ENCODE measurements at regions not wholly inside any gene's neighbourhood (a gene's known extent, or its start where the extent isn't known, plus 50 kb on each side); places are given as distances from the start of the nearest gene placed in this dataset.

DNA sequence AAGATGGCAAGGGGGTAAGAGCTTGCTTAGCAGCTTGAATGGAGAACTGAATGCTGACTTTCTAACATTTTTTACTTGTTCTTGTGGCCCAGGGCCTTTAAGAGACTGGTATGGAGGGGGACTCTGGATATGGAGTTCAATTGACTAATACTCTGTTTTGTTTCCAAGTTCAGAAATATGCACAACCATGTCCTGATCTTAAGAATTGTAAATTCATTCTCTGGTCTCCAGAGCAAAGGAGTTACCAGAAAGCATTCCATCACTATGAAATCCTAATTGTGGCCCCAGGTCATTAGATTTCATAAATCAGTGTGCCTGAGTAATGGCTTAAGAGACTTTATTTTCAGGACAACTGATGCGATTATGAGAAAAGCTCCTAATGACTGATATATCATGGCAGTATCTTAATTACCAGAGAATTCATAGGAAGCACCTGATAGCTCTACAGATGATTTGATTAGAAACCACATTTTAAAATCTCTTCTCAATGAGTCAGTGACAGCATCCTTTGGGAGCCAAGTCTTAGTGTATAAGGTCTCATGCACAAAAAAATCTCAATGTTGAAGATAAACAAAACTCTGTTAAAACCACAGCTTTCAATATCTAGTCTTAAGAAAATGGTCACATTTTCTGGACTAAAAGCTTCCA is 613.6 kb upstream of the KLF4 start:
- in situ Hi-C loops (cut with HindIII; ENCODE audit: low sequenced_read_pairs), result no loop called here
- peak; percentile 11 for DNase-seq (ENCODE audit: low read depth)
- no peak overlapping the region for H3K4me3 ChIP-seq (ENCODE audit: low read depth, low read length)
- TF ChIP-seq, protein P1, sequence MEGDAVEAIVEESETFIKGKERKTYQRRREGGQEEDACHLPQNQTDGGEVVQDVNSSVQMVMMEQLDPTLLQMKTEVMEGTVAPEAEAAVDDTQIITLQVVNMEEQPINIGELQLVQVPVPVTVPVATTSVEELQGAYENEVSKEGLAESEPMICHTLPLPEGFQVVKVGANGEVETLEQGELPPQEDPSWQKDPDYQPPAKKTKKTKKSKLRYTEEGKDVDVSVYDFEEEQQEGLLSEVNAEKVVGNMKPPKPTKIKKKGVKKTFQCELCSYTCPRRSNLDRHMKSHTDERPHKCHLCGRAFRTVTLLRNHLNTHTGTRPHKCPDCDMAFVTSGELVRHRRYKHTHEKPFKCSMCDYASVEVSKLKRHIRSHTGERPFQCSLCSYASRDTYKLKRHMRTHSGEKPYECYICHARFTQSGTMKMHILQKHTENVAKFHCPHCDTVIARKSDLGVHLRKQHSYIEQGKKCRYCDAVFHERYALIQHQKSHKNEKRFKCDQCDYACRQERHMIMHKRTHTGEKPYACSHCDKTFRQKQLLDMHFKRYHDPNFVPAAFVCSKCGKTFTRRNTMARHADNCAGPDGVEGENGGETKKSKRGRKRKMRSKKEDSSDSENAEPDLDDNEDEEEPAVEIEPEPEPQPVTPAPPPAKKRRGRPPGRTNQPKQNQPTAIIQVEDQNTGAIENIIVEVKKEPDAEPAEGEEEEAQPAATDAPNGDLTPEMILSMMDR (IDR thresholded peaks at IDR 0.05; ENCODE audit: low read depth, low read length, missing control alignments), result no peak

- TF ChIP-seq, protein P1 (IDR thresholded peaks at IDR 0.05; ENCODE audit: low read depth, low read length, missing control alignments), result no peak
- in situ Hi-C loops (cut with HindIII; ENCODE audit: low sequenced_read_pairs), result no loop called here
- DNase-seq (ENCODE audit: low read depth), result no peak
- H3K4me3 ChIP-seq (ENCODE audit: low read depth, low read length), result no peak overlapping the region
These were observed 611.8 kb upstream of the KLF4 start for GRCh38 chr9:108101410-108101809.

- TF ChIP-seq, protein P1 (IDR thresholded peaks at IDR 0.05; ENCODE audit: low read depth, low read length, missing control alignments), result no peak
- no peak for DNase-seq (ENCODE audit: low read depth)
- in situ Hi-C loops (cut with HindIII; ENCODE audit: low sequenced_read_pairs), result no loop called here
- no peak overlapping the region for H3K4me3 ChIP-seq (ENCODE audit: low read depth, low read length)
These were observed 611.0 kb upstream of the KLF4 start for GRCh38 chr9:108100571-108100970.

GRCh38 chr9:108099854-108100253 is 610.3 kb upstream of the KLF4 start:
- no peak overlapping the region for H3K4me3 ChIP-seq (ENCODE audit: low read depth, low read length)
- DNase-seq (ENCODE audit: low read depth), result no peak
- TF ChIP-seq, protein P1 (IDR thresholded peaks at IDR 0.05; ENCODE audit: low read depth, low read length, missing control alignments), result no peak
- in situ Hi-C loops (cut with HindIII; ENCODE audit: low sequenced_read_pairs), result no loop called here

DNA sequence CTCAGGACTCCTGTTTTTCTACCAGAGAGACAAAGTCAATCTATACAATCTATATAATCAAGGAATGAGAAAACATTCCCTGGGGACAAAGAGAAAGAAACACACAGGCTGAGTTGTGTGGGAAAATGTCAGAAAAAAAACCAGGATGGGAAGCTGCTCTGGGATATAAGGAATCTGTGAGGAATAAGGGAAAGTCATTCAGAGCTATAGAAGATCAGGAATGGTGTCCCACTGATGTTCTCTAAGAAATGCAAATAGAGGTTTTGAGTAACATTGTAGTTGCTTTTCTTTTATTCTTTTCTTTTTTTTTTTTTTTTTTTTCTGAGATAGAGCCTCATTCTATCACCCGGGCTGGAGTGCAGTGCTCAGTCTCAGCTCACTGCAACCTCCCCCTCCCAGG is 605.9 kb upstream of the KLF4 start:
- in situ Hi-C loops (cut with HindIII; ENCODE audit: low sequenced_read_pairs), result no loop called here
- TF ChIP-seq, protein P1 (IDR thresholded peaks at IDR 0.05; ENCODE audit: low read depth, low read length, missing control alignments), result no peak
- DNase-seq (ENCODE audit: low read depth), result no peak
- H3K4me3 ChIP-seq (ENCODE audit: low read depth, low read length), result no peak overlapping the region

DNA sequence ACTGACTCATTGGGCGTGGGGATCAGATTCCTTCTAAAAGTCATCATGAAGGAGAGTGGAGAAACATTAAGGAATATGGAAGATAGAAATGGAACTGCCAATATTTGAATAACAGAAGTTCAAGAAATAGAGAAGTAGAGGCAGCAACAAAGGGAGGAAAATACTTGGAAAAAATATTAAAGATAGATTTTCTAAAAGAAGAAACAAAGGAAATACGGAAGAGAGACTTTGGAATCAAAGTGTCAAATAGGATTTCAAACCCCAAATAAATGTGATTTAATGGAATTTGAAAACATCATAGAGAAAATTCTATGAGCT is 605.1 kb upstream of the KLF4 start:
- in situ Hi-C loops (cut with HindIII; ENCODE audit: low sequenced_read_pairs), result no loop called here
- TF ChIP-seq, protein P1 (IDR thresholded peaks at IDR 0.05; ENCODE audit: low read depth, low read length, missing control alignments), result no peak
- DNase-seq (ENCODE audit: low read depth), result no peak
- H3K4me3 ChIP-seq (ENCODE audit: low read depth, low read length), result no peak overlapping the region

Data from astrocyte of the cerebellum (primary cell).